ELR (cell line): ENCODE measurements at regions not wholly inside any gene's neighbourhood (a gene's known extent, or its start where the extent isn't known, plus 50 kb on each side); places are given as distances from the start of the nearest gene placed in this dataset.
"Not testable (repeated sequence)": the region's sequence is repeated elsewhere in the genome, so short reads cannot be mapped to it uniquely, and the experiment has no call there.

ENCODE experiments used
- DNase-seq: peaks from one replicate; pipeline ENCODE4 v3.0.0-alpha.2; 2015; ENCODE audit warnings: low read depth

- no peak for DNase-seq
These were observed 421.6 kb upstream of the EYS start for GRCh38 chr6:66128656-66129055.

GRCh38 chr6:66128243-66128642 is 421.2 kb upstream of the EYS start:
- DNase-seq, result no peak

GRCh38 chr6:66127061-66127460 is 420.0 kb upstream of the EYS start:
- DNase-seq, result no peak

GRCh38 chr6:66126358-66126757 is 419.3 kb upstream of the EYS start:
- DNase-seq, result no peak

- no peak for DNase-seq
These were observed 396.9 kb upstream of the EYS start for GRCh38 chr6:66103954-66104353.

- DNase-seq, result no peak
These were observed 396.3 kb upstream of the EYS start for GRCh38 chr6:66103354-66103753.

GRCh38 chr6:66096679-66097078 is 389.7 kb upstream of the EYS start:
- DNase-seq, result no peak

GRCh38 chr6:66094615-66095014 is 387.6 kb upstream of the EYS start:
- no peak for DNase-seq

- DNase-seq, result not testable (repeated sequence)
These were observed 385.3 kb upstream of the EYS start for GRCh38 chr6:66092306-66092705.

GRCh38 chr6:66086532-66086931 is 379.5 kb upstream of the EYS start:
- DNase-seq, result no peak

GRCh38 chr6:66082914-66083313 is 375.9 kb upstream of the EYS start:
- DNase-seq, result no peak

- DNase-seq, result no peak
These were observed 361.9 kb upstream of the EYS start for GRCh38 chr6:66068907-66069306.

GRCh38 chr6:66068033-66068432 is 361.0 kb upstream of the EYS start:
- no peak for DNase-seq

- DNase-seq, result no peak
These were observed 358.3 kb upstream of the EYS start for GRCh38 chr6:66065313-66065712.

- DNase-seq, result no peak
These were observed 350.0 kb upstream of the EYS start for GRCh38 chr6:66057034-66057433.

- no peak for DNase-seq
These were observed 347.9 kb upstream of the EYS start for GRCh38 chr6:66054967-66055366.

GRCh38 chr6:66051812-66052211 is 344.8 kb upstream of the EYS start:
- DNase-seq, result no peak

- no peak for DNase-seq
These were observed 341.9 kb upstream of the EYS start for GRCh38 chr6:66048684-66049474.

- DNase-seq, result no peak
These were observed 325.6 kb upstream of the EYS start for GRCh38 chr6:66032626-66033025.

GRCh38 chr6:66029391-66029790 is 322.4 kb upstream of the EYS start:
- no peak for DNase-seq

- DNase-seq, result no peak
These were observed 292.3 kb upstream of the EYS start for GRCh38 chr6:65999288-65999791.

- DNase-seq, result no peak
These were observed 291.5 kb upstream of the EYS start for GRCh38 chr6:65998544-65998943.

GRCh38 chr6:65997539-65997938 is 290.5 kb upstream of the EYS start:
- no peak for DNase-seq

GRCh38 chr6:65996096-65996495 is 289.1 kb upstream of the EYS start:
- DNase-seq, result no peak
